NCI-H146 treated with DMSO at 0.1 percent for 48 hours (cell line): ENCODE measurements at regions not wholly inside any gene's neighbourhood (a gene's known extent, or its start where the extent isn't known, plus 50 kb on each side); places are given as distances from the start of the nearest gene placed in this dataset.
A peak's percentile ranks its signal among the peaks of the same experiment; 100 is the strongest.
"Not testable (repeated sequence)": the region's sequence is repeated elsewhere in the genome, so short reads cannot be mapped to it uniquely, and the experiment has no call there.

ENCODE experiments used
- DNase-seq: peaks from one replicate; lab custom pipeline; 2025; ENCODE audit not compliant: unreplicated experiment; lab: John Stamatoyannopoulos, UW

GRCh38 chr1:157369808-157370521 lies 182.3 kb downstream of the FCRL5 start:
- DNase-seq = peak; percentile 9

GRCh38 chr1:157368941-157369340 lies 183.4 kb downstream of the FCRL5 start:
- DNase-seq = not testable (repeated sequence)

- DNase-seq = no peak
Observed at GRCh38 chr1:157368363-157368762, 184.0 kb downstream of the FCRL5 start.

- no peak for DNase-seq
Observed at GRCh38 chr1:157367870-157368269, 184.4 kb downstream of the FCRL5 start.

- no peak for DNase-seq
Observed at GRCh38 chr1:157367091-157367739, 185.1 kb downstream of the FCRL5 start.

GRCh38 chr1:157364612-157365011 lies 187.7 kb downstream of the FCRL5 start:
- DNase-seq = no peak

GRCh38 chr1:157363660-157364140 lies 188.6 kb downstream of the FCRL5 start:
- DNase-seq = no peak

- peak; percentile 91 for DNase-seq
Observed at GRCh38 chr1:157360023-157360390, 192.3 kb downstream of the FCRL5 start.

GRCh38 chr1:157359314-157360022 lies 192.8 kb downstream of the FCRL5 start:
- peak; percentile 91 for DNase-seq

- DNase-seq = no peak
Observed at GRCh38 chr1:157357111-157357510, 195.2 kb downstream of the FCRL5 start.

GRCh38 chr1:157356601-157357000 lies 195.7 kb downstream of the FCRL5 start:
- DNase-seq = no peak

GRCh38 chr1:157353546-157353945 lies 198.8 kb downstream of the FCRL5 start:
- no peak for DNase-seq

GRCh38 chr1:157352817-157353408 lies 199.4 kb downstream of the FCRL5 start:
- DNase-seq = no peak

- DNase-seq = no peak
Observed at GRCh38 chr1:157352216-157352615, 200.1 kb downstream of the FCRL5 start.

GRCh38 chr1:157351800-157352199 lies 200.5 kb downstream of the FCRL5 start:
- not testable (repeated sequence) for DNase-seq

GRCh38 chr1:157348538-157349480 lies 203.5 kb downstream of the FCRL5 start:
- no peak for DNase-seq

GRCh38 chr1:157347506-157347905 lies 204.8 kb downstream of the FCRL5 start:
- no peak for DNase-seq

GRCh38 chr1:157337785-157338184 lies 199.6 kb upstream of the ETV3 start:
- DNase-seq = not testable (repeated sequence)

GRCh38 chr1:157335056-157335455 lies 196.9 kb upstream of the ETV3 start:
- DNase-seq = no peak

GRCh38 chr1:157334041-157334440 lies 195.8 kb upstream of the ETV3 start:
- DNase-seq = no peak
